HG03108 (cell line): ENCODE measurements at regions not wholly inside any gene's neighbourhood (a gene's known extent, or its start where the extent isn't known, plus 50 kb on each side); places are given as distances from the start of the nearest gene placed in this dataset.

ENCODE experiments used
- ATAC-seq: cut with Tn5 transposase; IDR thresholded peaks from one replicate; pipeline ENCODE4 v1.9.1; 2021; ENCODE audit warnings: moderate library complexity; ENCODE audit not compliant: unreplicated experiment

DNA sequence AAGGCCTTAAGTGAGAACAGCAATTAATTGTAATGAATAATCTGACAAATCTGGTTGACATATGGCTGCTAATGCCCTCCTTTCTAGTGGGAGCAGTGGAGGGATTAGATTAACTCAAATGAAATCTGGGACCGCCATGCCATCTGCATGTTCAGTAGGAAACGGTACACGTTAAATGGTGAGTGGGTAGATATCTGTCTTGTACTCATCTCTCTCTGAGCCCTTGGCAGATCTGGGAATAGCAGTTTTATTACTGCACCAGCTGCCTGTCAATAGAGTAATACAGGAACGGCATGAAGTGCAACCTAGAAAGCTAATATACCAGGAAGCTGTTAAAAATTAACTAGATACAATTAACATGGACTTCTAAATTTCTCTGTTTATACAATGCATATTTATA is 258.8 kb downstream of the GPD2 start:
- ATAC-seq = no peak

DNA sequence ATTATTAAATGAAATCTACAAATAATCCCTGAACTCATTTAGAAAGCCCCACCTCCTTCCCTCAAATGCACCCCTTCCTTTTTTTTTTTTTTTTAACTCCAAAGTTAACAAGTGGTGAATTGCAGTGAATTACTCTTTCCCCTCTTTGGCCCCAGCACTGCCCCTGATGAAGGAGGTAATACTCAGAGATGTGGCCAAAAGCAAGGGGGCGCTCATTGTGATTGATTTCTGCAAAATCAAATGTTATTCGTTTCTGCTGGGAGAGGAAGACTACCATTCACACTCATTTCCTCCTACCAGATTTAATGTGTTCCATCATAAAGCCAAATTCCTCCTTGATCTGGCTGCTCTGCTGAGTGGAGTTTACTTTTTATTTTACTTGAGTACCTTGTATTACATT is 259.4 kb downstream of the GPD2 start:
- ATAC-seq = no peak

GRCh38 chr2:156697906-156698305 is 261.7 kb downstream of the GPD2 start:
- no peak for ATAC-seq

GRCh38 chr2:156700681-156701080 is 264.5 kb downstream of the GPD2 start:
- ATAC-seq = no peak

GRCh38 chr2:156702541-156702940 is 266.4 kb downstream of the GPD2 start:
- ATAC-seq = no peak

DNA sequence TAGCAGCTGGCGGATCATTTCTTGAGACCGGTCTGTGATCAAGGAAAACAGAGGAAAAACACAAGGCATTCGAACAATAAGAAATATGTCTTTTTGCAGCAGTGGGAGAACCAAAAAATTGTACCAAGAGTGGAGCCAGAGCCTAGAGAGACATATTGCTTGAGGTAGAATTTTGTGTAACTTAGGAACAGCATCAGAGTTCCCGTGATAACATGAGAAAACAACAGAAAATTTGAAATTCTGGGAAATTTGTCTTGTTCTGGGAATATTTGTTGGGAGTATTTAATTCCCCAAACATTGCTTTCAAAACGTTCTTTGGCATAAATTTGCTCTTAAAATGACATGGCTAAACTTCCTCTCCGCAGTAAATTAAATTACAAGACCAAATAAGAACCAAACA is 267.5 kb downstream of the GPD2 start:
- ATAC-seq = no peak

- ATAC-seq = no peak
Measured at GRCh38 chr2:156704132-156704531, 268.0 kb downstream of the GPD2 start.

DNA sequence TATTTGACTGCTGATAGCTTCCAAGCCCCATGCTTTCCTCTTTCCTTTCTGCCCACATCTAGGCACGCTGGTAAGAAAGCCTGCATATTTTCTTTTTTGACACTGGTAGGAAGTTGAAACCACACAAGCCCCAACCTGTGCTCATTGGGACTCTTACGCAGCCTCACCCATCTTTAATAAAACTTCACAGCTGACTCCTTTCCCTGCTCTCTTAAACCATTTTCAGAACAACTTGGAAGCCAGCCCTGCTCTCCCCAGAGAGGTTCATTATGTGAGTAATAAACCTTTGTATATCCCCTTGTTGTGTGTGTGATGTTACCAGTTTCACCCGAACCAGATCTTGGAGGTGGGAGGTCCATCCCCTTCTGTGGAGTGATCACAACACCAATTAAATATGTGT is 268.4 kb downstream of the GPD2 start:
- no peak for ATAC-seq

DNA sequence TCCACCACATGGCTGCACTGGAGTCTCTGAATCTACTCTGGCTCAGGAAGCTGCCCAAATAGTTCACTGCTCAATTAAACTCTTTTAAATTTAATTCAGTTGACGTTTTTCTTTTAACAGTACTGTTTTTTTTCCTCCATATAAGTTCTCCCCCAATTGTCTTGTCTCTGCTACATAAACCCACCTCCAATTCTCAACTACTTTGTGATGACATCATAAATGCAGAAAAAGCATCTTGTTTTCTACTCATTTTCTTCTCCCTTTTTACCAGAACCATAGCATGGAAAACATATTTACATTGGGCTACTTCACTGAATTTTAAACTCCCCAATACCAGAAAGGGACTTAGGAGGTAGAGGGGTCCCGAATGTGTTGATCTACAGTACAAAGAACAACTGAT is 270.4 kb downstream of the GPD2 start:
- ATAC-seq = no peak

DNA sequence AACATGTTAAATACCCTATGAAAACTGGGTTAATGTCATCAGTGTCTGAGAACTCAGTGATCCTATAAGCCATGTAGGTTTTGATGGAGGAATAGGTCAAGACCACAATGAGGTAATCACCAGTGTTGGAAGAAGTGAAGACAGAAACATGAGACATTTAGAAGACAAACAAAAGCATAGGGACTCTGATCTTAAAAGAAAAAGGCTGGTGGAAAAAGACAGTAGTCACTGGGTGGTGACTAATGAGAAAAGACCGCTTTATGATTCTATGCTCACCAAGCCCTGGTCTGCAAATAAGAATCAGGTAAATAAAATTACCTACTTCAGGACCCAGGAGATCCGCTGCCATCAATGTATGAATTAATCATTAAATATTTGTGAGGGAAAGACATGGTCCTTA is 271.9 kb downstream of the GPD2 start:
- ATAC-seq = no peak

DNA sequence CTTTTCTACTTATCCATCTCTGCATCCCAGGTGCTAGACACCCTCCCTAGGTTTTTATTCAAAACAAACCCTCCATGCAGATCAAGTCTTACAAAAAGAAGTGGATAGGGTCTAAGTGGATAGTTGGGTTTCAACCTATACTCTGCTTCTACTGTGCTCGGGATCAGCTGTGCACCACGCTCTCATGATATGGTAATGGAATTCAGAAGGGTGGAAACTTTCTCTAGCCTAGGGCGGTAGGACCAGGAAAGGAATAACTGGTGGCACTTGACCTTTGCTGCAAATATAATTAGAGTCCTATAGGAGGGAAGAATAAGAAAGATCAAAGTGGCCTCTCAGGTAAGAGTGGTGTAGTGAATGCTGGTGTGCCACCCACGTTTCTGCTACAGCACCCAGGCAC is 272.9 kb downstream of the GPD2 start:
- no peak for ATAC-seq

GRCh38 chr2:156719036-156719435 is 282.9 kb downstream of the GPD2 start:
- no peak for ATAC-seq

DNA sequence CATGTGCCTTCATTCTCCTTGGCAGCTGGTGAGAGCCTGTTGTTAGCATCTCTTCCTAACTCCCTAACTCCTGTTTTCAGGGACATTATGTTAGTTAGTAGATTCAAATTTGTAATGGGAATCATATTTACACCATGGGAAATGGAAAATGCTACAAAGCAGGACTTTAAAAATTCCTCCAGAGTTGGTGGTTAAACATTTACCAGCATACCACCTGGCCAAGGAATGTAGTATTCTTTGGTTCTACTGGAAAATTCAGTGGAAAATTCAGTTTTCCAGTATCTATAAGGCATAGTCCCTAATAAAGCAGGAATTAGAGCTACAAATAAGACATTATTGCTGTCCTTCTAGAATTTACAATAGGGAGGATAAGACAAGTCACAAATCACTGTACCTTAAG is 291.7 kb downstream of the GPD2 start:
- no peak for ATAC-seq

- ATAC-seq = no peak
Measured at GRCh38 chr2:156728328-156728727, 292.1 kb downstream of the GPD2 start.

DNA sequence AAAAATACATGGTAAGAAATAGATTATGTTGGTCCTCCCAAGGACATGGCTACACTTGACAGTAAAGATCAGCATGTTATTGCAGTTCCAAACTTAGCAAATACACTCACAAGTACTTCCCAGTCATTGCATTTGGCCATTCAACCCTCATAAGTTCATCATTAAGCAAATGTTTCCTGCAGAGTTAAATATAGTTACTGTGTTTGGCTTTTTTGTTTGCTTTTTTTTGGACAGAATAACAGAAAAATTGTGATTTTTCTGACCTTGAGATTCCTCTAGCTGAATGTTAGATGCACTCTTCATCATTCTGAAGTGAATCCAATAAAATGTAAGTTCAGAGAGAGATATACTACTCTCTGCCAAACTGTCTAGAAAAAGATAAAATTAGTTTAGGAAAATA is 295.3 kb downstream of the GPD2 start:
- no peak for ATAC-seq

GRCh38 chr2:156736950-156737349 is 300.8 kb downstream of the GPD2 start:
- no peak for ATAC-seq

DNA sequence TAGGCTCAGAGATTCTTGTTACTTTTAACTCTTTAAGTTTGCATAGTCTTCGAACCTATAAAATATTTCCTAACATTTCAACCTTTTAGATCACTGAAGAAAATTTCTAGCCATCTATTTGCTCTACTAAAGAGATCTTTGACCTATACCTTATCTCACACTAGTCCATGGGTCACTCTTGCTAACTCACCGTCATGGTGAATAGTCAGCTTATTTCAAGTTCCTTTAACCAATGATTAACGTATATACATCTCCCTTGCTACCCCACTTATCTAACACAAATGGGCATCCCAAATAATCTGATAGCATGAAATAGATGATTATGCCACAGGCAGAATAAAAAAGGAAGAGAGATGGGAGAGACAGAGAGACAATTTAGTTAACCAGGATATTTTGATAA is 303.1 kb downstream of the GPD2 start:
- no peak for ATAC-seq

DNA sequence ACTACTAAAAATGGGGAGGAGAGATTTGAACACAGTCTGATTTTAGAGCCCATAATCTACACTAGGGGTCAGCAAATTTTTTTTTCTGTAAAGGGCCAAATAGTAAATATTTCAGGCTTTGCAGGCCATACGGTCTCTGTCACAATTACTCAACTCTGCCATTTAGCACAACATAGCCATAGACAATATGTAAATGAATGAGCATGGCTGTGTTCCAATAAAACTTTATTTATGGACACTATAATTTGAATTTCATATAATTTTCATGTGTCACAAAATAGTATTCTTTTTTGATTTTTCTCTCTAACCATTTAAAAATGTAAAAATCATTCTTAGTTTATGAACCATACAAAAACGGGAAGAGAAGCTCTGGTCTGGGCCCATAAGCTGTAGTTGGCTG is 309.4 kb downstream of the GPD2 start:
- ATAC-seq = no peak

- ATAC-seq = no peak
Measured at GRCh38 chr2:156748221-156748620, 312.0 kb downstream of the GPD2 start.

DNA sequence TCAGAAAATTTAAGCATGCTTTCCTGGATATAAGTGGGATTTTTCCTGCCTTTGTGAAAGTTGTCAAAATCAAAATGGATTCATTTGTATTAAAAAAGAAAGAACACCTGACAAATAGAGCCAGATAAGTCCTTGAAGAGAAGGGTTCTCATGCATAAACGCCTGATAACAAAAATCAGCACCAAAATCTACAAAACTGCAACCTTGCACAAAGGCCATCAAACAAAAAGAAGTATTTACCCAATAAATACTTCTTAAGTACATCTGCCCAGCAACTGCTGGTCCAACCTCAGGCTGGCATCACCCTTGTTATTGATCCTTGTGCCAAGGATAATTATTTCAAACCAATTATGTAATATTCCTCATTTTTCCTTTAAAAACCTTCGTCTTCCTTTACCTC is 315.9 kb downstream of the GPD2 start:
- no peak for ATAC-seq

DNA sequence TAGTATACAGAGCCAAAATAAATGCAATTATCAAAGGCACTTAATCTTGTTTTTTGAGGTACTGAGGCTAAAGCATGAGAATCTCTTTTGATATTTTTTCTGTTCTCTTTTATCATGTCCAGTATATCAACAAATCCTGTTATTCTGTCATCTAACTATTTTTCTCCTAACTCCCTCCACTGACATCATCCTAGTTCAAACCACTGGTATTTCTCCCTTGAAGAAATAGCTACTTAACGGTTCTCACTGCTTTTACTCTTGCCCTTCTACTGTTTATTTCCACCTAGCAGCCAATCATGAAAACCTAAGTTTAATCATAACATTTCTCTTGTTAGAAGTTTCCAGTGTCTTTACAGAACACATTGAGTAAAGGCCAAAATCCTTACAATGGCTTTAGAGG is 317.6 kb downstream of the GPD2 start:
- no peak for ATAC-seq

GRCh38 chr2:156756516-156756915 is 320.3 kb downstream of the GPD2 start:
- no peak for ATAC-seq

DNA sequence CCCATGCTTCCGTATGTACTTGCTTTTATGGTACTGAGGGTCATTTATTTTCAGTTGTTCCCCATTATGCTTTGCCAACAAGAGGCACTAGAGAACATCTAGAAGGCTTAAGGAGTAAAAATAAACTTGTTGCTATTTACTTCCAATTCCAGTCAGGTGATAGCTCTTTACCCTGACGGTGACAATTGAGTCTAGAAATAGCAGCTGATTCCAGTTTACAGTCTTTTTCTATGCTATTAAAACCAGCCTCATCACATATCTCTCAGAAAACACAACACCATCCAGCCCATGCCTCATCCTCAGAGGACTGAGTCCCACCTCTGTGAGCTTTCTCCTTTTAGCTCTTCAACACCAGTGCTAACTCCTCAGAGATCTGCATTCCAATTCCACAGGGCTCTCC is 327.0 kb downstream of the GPD2 start:
- ATAC-seq = no peak

- no peak for ATAC-seq
Measured at GRCh38 chr2:156765043-156765442, 328.9 kb downstream of the GPD2 start.
